GM23338 (cell line): ENCODE measurements at regions not wholly inside any gene's neighbourhood (a gene's known extent, or its start where the extent isn't known, plus 50 kb on each side); places are given as distances from the start of the nearest gene placed in this dataset.

Experiments used
- CREB1 ChIP-seq: fragments of 250-450 bp; sonication (Bioruptor Pico); IDR thresholded peaks from 2 replicates; pipeline ENCODE4 v1.5.0; 2020; ENCODE audit warnings: low read depth, mild to moderate bottlenecking, moderate library complexity
- CTCF ChIP-seq, 2 experiments: fragments of 200-600 bp in 1 of 2; sonication (generic) in 1 of 2; conservative IDR thresholded peaks; 2 replicates each; pipeline versions ENCODE4 v1.5.1 to v1.6.1; 2016 to 2017; ENCODE audit warnings: antibody characterized with exemption in 2 of 2, low read depth in 2 of 2, mild to moderate bottlenecking in 2 of 2, moderate library complexity in 1 of 2
- EZH2 ChIP-seq: fragments of 200-600 bp; sonication (generic); IDR thresholded peaks from one replicate; pipeline ENCODE4 v1.8.0; 2017; ENCODE audit warnings: antibody characterized with exemption, mild to moderate bottlenecking, low read depth; ENCODE audit not compliant: unreplicated experiment
- EZH2phosphoT487 ChIP-seq: fragments of 200-600 bp; sonication (generic); IDR thresholded peaks from one replicate; pipeline ENCODE4 v1.8.1; 2018; ENCODE audit warnings: antibody characterized with exemption; ENCODE audit not compliant: unreplicated experiment
- JUNB ChIP-seq: IDR thresholded peaks from one replicate; pipeline ENCODE4 v1.6.1; 2016; ENCODE audit warnings: antibody characterized with exemption; ENCODE audit not compliant: unreplicated experiment
- NANOG ChIP-seq: IDR thresholded peaks from 2 replicates; pipeline ENCODE4 v1.6.1; 2016; ENCODE audit warnings: antibody characterized with exemption, borderline replicate concordance
- POLR2AphosphoS5 ChIP-seq: IDR thresholded peaks from 2 replicates; pipeline ENCODE4 v1.6.1; 2016; ENCODE audit warnings: antibody characterized with exemption, low read depth
- STAT1 ChIP-seq: IDR thresholded peaks from one replicate; pipeline ENCODE4 v1.6.1; 2016; ENCODE audit warnings: antibody characterized with exemption; ENCODE audit not compliant: unreplicated experiment
- ZNF331 ChIP-seq: fragments of 250-450 bp; sonication (Bioruptor Pico); IDR thresholded peaks from 2 replicates; pipeline ENCODE4 v1.5.0; 2020; ENCODE audit warnings: low read depth, mild to moderate bottlenecking, moderate library complexity
- TF ChIP-seq, protein P1 (sequence below): IDR thresholded peaks from one replicate; pipeline ENCODE4 v1.6.1; 2018; ENCODE audit warnings: antibody characterized with exemption; ENCODE audit not compliant: unreplicated experiment

DNA sequence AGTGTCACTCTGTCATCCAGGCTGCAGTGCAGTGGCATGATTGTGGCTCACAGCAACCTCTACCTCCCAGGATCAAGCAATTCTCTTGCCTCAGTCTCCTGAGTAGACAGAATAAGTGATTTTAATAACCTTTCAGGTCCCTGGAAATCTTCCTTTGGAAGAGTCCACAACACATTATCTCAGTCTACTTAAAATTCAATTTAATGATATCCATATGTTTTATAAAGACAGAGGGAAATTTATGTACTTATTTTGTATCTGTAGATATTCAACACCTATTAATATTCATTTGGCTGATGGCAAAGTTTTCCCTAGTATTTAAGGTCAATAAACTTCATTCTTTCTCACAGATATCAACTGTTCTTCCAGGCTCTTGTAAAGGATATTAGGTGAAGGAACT is 881.4 kb upstream of the GJE1 start:
- TF ChIP-seq CTCF (conservative IDR thresholded peaks at IDR 0.05; ENCODE audit: low read depth in 2 of 2) (no peak), EZH2 (no peak), POLR2AphosphoS5 (no peak), NANOG (no peak), CREB1 (no peak), EZH2phosphoT487 (no peak), ZNF331 (CRISPR knock-in tag) (no peak), JUNB (no peak), STAT1 (no peak)
- TF ChIP-seq, protein P1, sequence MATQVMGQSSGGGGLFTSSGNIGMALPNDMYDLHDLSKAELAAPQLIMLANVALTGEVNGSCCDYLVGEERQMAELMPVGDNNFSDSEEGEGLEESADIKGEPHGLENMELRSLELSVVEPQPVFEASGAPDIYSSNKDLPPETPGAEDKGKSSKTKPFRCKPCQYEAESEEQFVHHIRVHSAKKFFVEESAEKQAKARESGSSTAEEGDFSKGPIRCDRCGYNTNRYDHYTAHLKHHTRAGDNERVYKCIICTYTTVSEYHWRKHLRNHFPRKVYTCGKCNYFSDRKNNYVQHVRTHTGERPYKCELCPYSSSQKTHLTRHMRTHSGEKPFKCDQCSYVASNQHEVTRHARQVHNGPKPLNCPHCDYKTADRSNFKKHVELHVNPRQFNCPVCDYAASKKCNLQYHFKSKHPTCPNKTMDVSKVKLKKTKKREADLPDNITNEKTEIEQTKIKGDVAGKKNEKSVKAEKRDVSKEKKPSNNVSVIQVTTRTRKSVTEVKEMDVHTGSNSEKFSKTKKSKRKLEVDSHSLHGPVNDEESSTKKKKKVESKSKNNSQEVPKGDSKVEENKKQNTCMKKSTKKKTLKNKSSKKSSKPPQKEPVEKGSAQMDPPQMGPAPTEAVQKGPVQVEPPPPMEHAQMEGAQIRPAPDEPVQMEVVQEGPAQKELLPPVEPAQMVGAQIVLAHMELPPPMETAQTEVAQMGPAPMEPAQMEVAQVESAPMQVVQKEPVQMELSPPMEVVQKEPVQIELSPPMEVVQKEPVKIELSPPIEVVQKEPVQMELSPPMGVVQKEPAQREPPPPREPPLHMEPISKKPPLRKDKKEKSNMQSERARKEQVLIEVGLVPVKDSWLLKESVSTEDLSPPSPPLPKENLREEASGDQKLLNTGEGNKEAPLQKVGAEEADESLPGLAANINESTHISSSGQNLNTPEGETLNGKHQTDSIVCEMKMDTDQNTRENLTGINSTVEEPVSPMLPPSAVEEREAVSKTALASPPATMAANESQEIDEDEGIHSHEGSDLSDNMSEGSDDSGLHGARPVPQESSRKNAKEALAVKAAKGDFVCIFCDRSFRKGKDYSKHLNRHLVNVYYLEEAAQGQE = no peak
